ENCODE measurements at regions not wholly inside any gene's neighbourhood (a gene's known extent, or its start where the extent isn't known, plus 50 kb on each side); places are given as distances from the start of the nearest gene placed in this dataset.

DNA sequence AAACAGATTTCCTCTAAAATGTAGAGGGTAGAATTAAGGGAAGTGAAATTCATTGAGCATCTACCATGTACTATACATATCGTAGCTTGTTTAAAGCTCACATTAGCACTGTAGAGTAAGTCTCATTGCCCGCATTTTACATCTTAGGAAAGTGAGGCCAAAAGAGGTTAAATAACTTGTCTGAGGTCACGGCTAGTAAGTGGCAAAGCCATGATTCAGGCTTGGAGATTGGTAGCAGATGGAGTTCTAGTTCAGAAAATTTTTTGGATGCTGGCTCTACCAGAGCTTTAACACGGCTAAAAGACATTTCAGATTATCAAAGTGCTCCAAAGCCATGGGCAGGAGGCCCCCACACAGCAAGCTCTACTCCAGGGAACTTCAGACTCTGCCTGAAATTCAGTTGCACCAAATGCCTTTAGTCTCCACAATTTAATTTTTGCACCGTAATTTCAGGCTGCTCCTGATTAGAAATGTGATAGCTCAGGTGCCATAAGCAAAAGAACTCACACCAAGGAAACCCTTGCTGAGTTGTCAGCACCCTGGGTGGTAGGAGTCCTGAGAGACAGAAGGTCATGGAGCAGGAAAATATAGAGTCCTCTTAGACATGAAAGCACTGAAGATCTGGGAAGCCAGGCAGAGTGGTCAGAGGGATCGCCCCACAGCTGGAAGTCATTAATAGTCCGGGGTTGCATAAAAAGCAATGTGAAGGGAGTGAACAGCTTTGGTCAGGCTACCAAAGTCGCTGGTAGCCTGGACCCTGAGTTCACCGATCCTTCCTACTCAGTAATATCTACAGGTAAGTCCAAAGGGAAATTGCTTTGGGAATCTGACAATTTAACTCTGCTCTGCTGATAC lies 55.2 kb upstream of the ASIP start:
- TF ChIP-seq, protein P1, sequence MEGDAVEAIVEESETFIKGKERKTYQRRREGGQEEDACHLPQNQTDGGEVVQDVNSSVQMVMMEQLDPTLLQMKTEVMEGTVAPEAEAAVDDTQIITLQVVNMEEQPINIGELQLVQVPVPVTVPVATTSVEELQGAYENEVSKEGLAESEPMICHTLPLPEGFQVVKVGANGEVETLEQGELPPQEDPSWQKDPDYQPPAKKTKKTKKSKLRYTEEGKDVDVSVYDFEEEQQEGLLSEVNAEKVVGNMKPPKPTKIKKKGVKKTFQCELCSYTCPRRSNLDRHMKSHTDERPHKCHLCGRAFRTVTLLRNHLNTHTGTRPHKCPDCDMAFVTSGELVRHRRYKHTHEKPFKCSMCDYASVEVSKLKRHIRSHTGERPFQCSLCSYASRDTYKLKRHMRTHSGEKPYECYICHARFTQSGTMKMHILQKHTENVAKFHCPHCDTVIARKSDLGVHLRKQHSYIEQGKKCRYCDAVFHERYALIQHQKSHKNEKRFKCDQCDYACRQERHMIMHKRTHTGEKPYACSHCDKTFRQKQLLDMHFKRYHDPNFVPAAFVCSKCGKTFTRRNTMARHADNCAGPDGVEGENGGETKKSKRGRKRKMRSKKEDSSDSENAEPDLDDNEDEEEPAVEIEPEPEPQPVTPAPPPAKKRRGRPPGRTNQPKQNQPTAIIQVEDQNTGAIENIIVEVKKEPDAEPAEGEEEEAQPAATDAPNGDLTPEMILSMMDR (IDR thresholded peaks at IDR 0.05), result no peak
- no peak for TF ChIP-seq POLR2A (IDR thresholded peaks at IDR 0.05)
